NCI-H446 (cell line): ENCODE measurements at regions not wholly inside any gene's neighbourhood (a gene's known extent, or its start where the extent isn't known, plus 50 kb on each side); places are given as distances from the start of the nearest gene placed in this dataset.
"Not testable (repeated sequence)": the region's sequence is repeated elsewhere in the genome, so short reads cannot be mapped to it uniquely, and the experiment has no call there.

Experiments used
- DNase-seq, 2 experiments: peaks; one replicate each; lab custom pipeline; 2025; lab: John Stamatoyannopoulos, UW

- peak in 1 of 2 experiments; percentile 13 for DNase-seq
Observed at GRCh38 chr14:106268013-106268727, 741.8 kb downstream of the TMEM121 start.

GRCh38 chr14:106269029-106269428 lies 742.6 kb downstream of the TMEM121 start:
- DNase-seq, result no peak

- DNase-seq, result no peak
Observed at GRCh38 chr14:106269451-106270204, 743.2 kb downstream of the TMEM121 start.

- not testable (repeated sequence) for DNase-seq
Observed at GRCh38 chr14:106270476-106271121, 744.2 kb downstream of the TMEM121 start.

GRCh38 chr14:106276326-106277267 lies 750.2 kb downstream of the TMEM121 start:
- no peak for DNase-seq

GRCh38 chr14:106277503-106277902 lies 751.1 kb downstream of the TMEM121 start:
- no peak for DNase-seq

GRCh38 chr14:106280876-106281275 lies 754.5 kb downstream of the TMEM121 start:
- DNase-seq, result no peak

- peak in 1 of 2 experiments; percentile 55 for DNase-seq
Observed at GRCh38 chr14:106286697-106287290, 760.4 kb downstream of the TMEM121 start.

- DNase-seq, result no peak
Observed at GRCh38 chr14:106287506-106287905, 761.1 kb downstream of the TMEM121 start.

- no peak for DNase-seq
Observed at GRCh38 chr14:106291626-106292025, 765.2 kb downstream of the TMEM121 start.

- DNase-seq, result no peak
Observed at GRCh38 chr14:106294324-106294723, 767.9 kb downstream of the TMEM121 start.

- not testable (repeated sequence) for DNase-seq
Observed at GRCh38 chr14:106300951-106301510, 774.6 kb downstream of the TMEM121 start.

GRCh38 chr14:106301609-106302008 lies 775.2 kb downstream of the TMEM121 start:
- DNase-seq, result not testable (repeated sequence)

- no peak for DNase-seq
Observed at GRCh38 chr14:106302661-106303060, 776.3 kb downstream of the TMEM121 start.

GRCh38 chr14:106304271-106304670 lies 777.9 kb downstream of the TMEM121 start:
- DNase-seq, result no peak

GRCh38 chr14:106308839-106309389 lies 782.5 kb downstream of the TMEM121 start:
- DNase-seq, result no peak

- no peak for DNase-seq
Observed at GRCh38 chr14:106309423-106309822, 783.0 kb downstream of the TMEM121 start.

- no peak for DNase-seq
Observed at GRCh38 chr14:106315436-106315835, 789.1 kb downstream of the TMEM121 start.

- DNase-seq, result no peak
Observed at GRCh38 chr14:106317593-106317992, 791.2 kb downstream of the TMEM121 start.

- DNase-seq, result no peak
Observed at GRCh38 chr14:106318700-106319099, 792.3 kb downstream of the TMEM121 start.

GRCh38 chr14:106323970-106324369 lies 797.6 kb downstream of the TMEM121 start:
- DNase-seq, result not testable (repeated sequence)
